ENCODE measurements at regions not wholly inside any gene's neighbourhood (a gene's known extent, or its start where the extent isn't known, plus 50 kb on each side); places are given as distances from the start of the nearest gene placed in this dataset.
"Not testable (repeated sequence)": the region's sequence is repeated elsewhere in the genome, so short reads cannot be mapped to it uniquely, and the experiment has no call there.

- Histone ChIP-seq H3K4me3 (ENCODE audit: low read length) (no peak overlapping the region), H3K27ac (ENCODE audit: low read length) (no peak overlapping the region), H3K4me1 (ENCODE audit: control insufficient read depth, insufficient read depth, low read length) (no peaks in the 10 kb centered on the region), H3K36me3 (ENCODE audit: control insufficient read depth, insufficient read depth, low read length) (no peaks in the 10 kb centered on the region), H3K9me3 (ENCODE audit: control insufficient read depth, low read depth, low read length) (no peaks in the 10 kb centered on the region), H3K27me3 (ENCODE audit: control insufficient read depth, insufficient read depth, low read length) (no peaks in the 10 kb centered on the region)
- DNase-seq: no peak
- WGBS (ENCODE audit: insufficient coverage, low lambda C conversion rate): no CpG with 5 or more reads among the region's 2 CpGs
These were observed 1568.5 kb upstream of the WWC1 start for GRCh38 chr5:166722939-166723338.

- no peak for DNase-seq
These were observed 1567.2 kb upstream of the WWC1 start for GRCh38 chr5:166724284-166724683.

GRCh38 chr5:166725593-166725992 is 1565.9 kb upstream of the WWC1 start:
- Histone ChIP-seq H3K27me3 (ENCODE audit: control insufficient read depth, insufficient read depth, low read length) (no peaks in the 10 kb centered on the region), H3K4me1 (ENCODE audit: control insufficient read depth, insufficient read depth, low read length) (no peaks in the 10 kb centered on the region), H3K9me3 (ENCODE audit: control insufficient read depth, low read depth, low read length) (no peaks in the 10 kb centered on the region), H3K27ac (ENCODE audit: low read length) (no peak overlapping the region), H3K4me3 (ENCODE audit: low read length) (no peak overlapping the region), H3K36me3 (ENCODE audit: control insufficient read depth, insufficient read depth, low read length) (no peaks in the 10 kb centered on the region)
- no peak for DNase-seq
- WGBS (ENCODE audit: insufficient coverage, low lambda C conversion rate): no CpG with 5 or more reads among the region's 1 CpG

More at GRCh38 chr5:166724284-166724683, 1567.2 kb upstream of the WWC1 start:
- Histone ChIP-seq H3K36me3 (ENCODE audit: control insufficient read depth, insufficient read depth, low read length) (no peaks in the 10 kb centered on the region), H3K27ac (ENCODE audit: low read length) (no peak overlapping the region), H3K27me3 (ENCODE audit: control insufficient read depth, insufficient read depth, low read length) (no peaks in the 10 kb centered on the region), H3K9me3 (ENCODE audit: control insufficient read depth, low read depth, low read length) (no peaks in the 10 kb centered on the region), H3K4me1 (ENCODE audit: control insufficient read depth, insufficient read depth, low read length) (no peaks in the 10 kb centered on the region), H3K4me3 (ENCODE audit: low read length) (no peak overlapping the region)
- WGBS (ENCODE audit: insufficient coverage, low lambda C conversion rate): 100% methylated on average over 1 of the region's 5 CpGs

GRCh38 chr5:166726406-166726805 is 1565.0 kb upstream of the WWC1 start:
- no peaks in the 10 kb centered on the region for H3K9me3 ChIP-seq (ENCODE audit: control insufficient read depth, low read depth, low read length)
- H3K4me3 ChIP-seq (ENCODE audit: low read length): no peak overlapping the region
- WGBS (ENCODE audit: insufficient coverage, low lambda C conversion rate): 33% methylated on average over 1 of the region's 1 CpG
- no peaks in the 10 kb centered on the region for H3K27me3 ChIP-seq (ENCODE audit: control insufficient read depth, insufficient read depth, low read length)
- DNase-seq: no peak
- no peaks in the 10 kb centered on the region for H3K36me3 ChIP-seq (ENCODE audit: control insufficient read depth, insufficient read depth, low read length)
- no peak overlapping the region for H3K27ac ChIP-seq (ENCODE audit: low read length)
- H3K4me1 ChIP-seq (ENCODE audit: control insufficient read depth, insufficient read depth, low read length): no peaks in the 10 kb centered on the region

GRCh38 chr5:166742951-166743350 is 1548.5 kb upstream of the WWC1 start:
- H3K27me3 ChIP-seq (ENCODE audit: control insufficient read depth, insufficient read depth, low read length); DNase-seq; H3K27ac ChIP-seq (ENCODE audit: low read length); H3K4me3 ChIP-seq (ENCODE audit: low read length); H3K9me3 ChIP-seq (ENCODE audit: control insufficient read depth, low read depth, low read length); H3K4me1 ChIP-seq (ENCODE audit: control insufficient read depth, insufficient read depth, low read length); H3K36me3 ChIP-seq (ENCODE audit: control insufficient read depth, insufficient read depth, low read length): not testable (repeated sequence)
- no CpG with 5 or more reads among the region's 4 CpGs for WGBS (ENCODE audit: insufficient coverage, low lambda C conversion rate)

GRCh38 chr5:166746506-166746905 is 1544.9 kb upstream of the WWC1 start:
- H3K9me3 ChIP-seq (ENCODE audit: control insufficient read depth, low read depth, low read length): no peaks in the 10 kb centered on the region
- no peaks in the 10 kb centered on the region for H3K36me3 ChIP-seq (ENCODE audit: control insufficient read depth, insufficient read depth, low read length)
- H3K27me3 ChIP-seq (ENCODE audit: control insufficient read depth, insufficient read depth, low read length): no peaks in the 10 kb centered on the region
- no peak for DNase-seq
- WGBS (ENCODE audit: insufficient coverage, low lambda C conversion rate): no CpG with 5 or more reads among the region's 2 CpGs
- H3K27ac ChIP-seq (ENCODE audit: low read length): no peak overlapping the region
- H3K4me3 ChIP-seq (ENCODE audit: low read length): no peak overlapping the region
- H3K4me1 ChIP-seq (ENCODE audit: control insufficient read depth, insufficient read depth, low read length): no peaks in the 10 kb centered on the region

GRCh38 chr5:166750376-166750775 is 1541.1 kb upstream of the WWC1 start:
- Histone ChIP-seq H3K27me3 (ENCODE audit: control insufficient read depth, insufficient read depth, low read length) (no peaks in the 10 kb centered on the region), H3K4me1 (ENCODE audit: control insufficient read depth, insufficient read depth, low read length) (no peaks in the 10 kb centered on the region), H3K4me3 (ENCODE audit: low read length) (no peak overlapping the region), H3K9me3 (ENCODE audit: control insufficient read depth, low read depth, low read length) (no peaks in the 10 kb centered on the region), H3K27ac (ENCODE audit: low read length) (no peak overlapping the region), H3K36me3 (ENCODE audit: control insufficient read depth, insufficient read depth, low read length) (no peaks in the 10 kb centered on the region)
- no peak for DNase-seq

- Histone ChIP-seq H3K36me3 (ENCODE audit: control insufficient read depth, insufficient read depth, low read length) (no peaks in the 10 kb centered on the region), H3K27ac (ENCODE audit: low read length) (no peak overlapping the region), H3K4me3 (ENCODE audit: low read length) (no peak overlapping the region), H3K27me3 (ENCODE audit: control insufficient read depth, insufficient read depth, low read length) (no peaks in the 10 kb centered on the region), H3K9me3 (ENCODE audit: control insufficient read depth, low read depth, low read length) (peaks cover 5% of the 10 kb centered on the region), H3K4me1 (ENCODE audit: control insufficient read depth, insufficient read depth, low read length) (no peaks in the 10 kb centered on the region)
- no peak for DNase-seq
These were observed 1533.3 kb upstream of the WWC1 start for GRCh38 chr5:166758151-166758550.

GRCh38 chr5:166767858-166768257 is 1523.6 kb upstream of the WWC1 start:
- no peaks in the 10 kb centered on the region for H3K27me3 ChIP-seq (ENCODE audit: control insufficient read depth, insufficient read depth, low read length)
- no peaks in the 10 kb centered on the region for H3K36me3 ChIP-seq (ENCODE audit: control insufficient read depth, insufficient read depth, low read length)
- no peak overlapping the region for H3K27ac ChIP-seq (ENCODE audit: low read length)
- WGBS (ENCODE audit: insufficient coverage, low lambda C conversion rate): no CpG with 5 or more reads among the region's 5 CpGs
- no peaks in the 10 kb centered on the region for H3K9me3 ChIP-seq (ENCODE audit: control insufficient read depth, low read depth, low read length)
- H3K4me3 ChIP-seq (ENCODE audit: low read length): no peak overlapping the region
- no peak for DNase-seq
- no peaks in the 10 kb centered on the region for H3K4me1 ChIP-seq (ENCODE audit: control insufficient read depth, insufficient read depth, low read length)

- Histone ChIP-seq H3K4me1 (ENCODE audit: control insufficient read depth, insufficient read depth, low read length) (no peaks in the 10 kb centered on the region), H3K9me3 (ENCODE audit: control insufficient read depth, low read depth, low read length) (no peaks in the 10 kb centered on the region), H3K27me3 (ENCODE audit: control insufficient read depth, insufficient read depth, low read length) (no peaks in the 10 kb centered on the region), H3K36me3 (ENCODE audit: control insufficient read depth, insufficient read depth, low read length) (no peaks in the 10 kb centered on the region), H3K27ac (ENCODE audit: low read length) (no peak overlapping the region), H3K4me3 (ENCODE audit: low read length) (no peak overlapping the region)
- no peak for DNase-seq
- WGBS (ENCODE audit: insufficient coverage, low lambda C conversion rate): no CpG with 5 or more reads among the region's 2 CpGs
These were observed 1522.9 kb upstream of the WWC1 start for GRCh38 chr5:166768536-166768935.

GRCh38 chr5:166772770-166773169 is 1518.7 kb upstream of the WWC1 start:
- WGBS (ENCODE audit: insufficient coverage, low lambda C conversion rate): 11% methylated on average over 1 of the region's 1 CpG
- Histone ChIP-seq H3K36me3 (ENCODE audit: control insufficient read depth, insufficient read depth, low read length) (no peaks in the 10 kb centered on the region), H3K4me3 (ENCODE audit: low read length) (no peak overlapping the region), H3K4me1 (ENCODE audit: control insufficient read depth, insufficient read depth, low read length) (no peaks in the 10 kb centered on the region), H3K27me3 (ENCODE audit: control insufficient read depth, insufficient read depth, low read length) (no peaks in the 10 kb centered on the region), H3K9me3 (ENCODE audit: control insufficient read depth, low read depth, low read length) (peaks cover 4% of the 10 kb centered on the region), H3K27ac (ENCODE audit: low read length) (no peak overlapping the region)
- DNase-seq: no peak
